ENCODE measurements at regions not wholly inside any gene's neighbourhood (a gene's known extent, or its start where the extent isn't known, plus 50 kb on each side); places are given as distances from the start of the nearest gene placed in this dataset.
A peak's percentile ranks its signal among the peaks of the same experiment; 100 is the strongest.

DNA sequence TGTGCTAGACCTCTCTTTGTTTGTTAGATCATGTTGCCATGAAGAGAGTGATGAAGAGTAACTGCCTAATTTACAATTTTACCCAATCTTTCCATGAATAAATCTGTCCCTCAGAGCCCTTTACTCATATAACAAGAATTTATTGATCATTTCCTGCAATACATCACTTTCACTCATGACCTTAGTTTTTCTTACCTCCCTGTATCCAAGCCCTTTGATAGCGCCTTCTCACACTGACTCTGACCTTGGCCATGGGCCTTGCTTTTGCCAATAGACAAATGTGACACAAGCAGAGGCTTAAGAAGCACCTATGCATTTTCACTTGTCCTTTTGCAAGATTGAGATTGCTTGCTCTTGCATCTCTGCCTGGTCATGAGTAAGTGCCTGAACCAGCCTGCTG is 288.1 kb downstream of the NNT start:
- TF ChIP-seq, protein P1, sequence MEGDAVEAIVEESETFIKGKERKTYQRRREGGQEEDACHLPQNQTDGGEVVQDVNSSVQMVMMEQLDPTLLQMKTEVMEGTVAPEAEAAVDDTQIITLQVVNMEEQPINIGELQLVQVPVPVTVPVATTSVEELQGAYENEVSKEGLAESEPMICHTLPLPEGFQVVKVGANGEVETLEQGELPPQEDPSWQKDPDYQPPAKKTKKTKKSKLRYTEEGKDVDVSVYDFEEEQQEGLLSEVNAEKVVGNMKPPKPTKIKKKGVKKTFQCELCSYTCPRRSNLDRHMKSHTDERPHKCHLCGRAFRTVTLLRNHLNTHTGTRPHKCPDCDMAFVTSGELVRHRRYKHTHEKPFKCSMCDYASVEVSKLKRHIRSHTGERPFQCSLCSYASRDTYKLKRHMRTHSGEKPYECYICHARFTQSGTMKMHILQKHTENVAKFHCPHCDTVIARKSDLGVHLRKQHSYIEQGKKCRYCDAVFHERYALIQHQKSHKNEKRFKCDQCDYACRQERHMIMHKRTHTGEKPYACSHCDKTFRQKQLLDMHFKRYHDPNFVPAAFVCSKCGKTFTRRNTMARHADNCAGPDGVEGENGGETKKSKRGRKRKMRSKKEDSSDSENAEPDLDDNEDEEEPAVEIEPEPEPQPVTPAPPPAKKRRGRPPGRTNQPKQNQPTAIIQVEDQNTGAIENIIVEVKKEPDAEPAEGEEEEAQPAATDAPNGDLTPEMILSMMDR (IDR thresholded peaks at IDR 0.05; ENCODE audit: low read depth, low read length, missing control alignments) = no peak
- DNase-seq (ENCODE audit: extremely low read depth, low read depth) = no peak
- H3K4me3 ChIP-seq (replicated peaks; ENCODE audit: low read depth, low read length) = no peak overlapping the region

DNA sequence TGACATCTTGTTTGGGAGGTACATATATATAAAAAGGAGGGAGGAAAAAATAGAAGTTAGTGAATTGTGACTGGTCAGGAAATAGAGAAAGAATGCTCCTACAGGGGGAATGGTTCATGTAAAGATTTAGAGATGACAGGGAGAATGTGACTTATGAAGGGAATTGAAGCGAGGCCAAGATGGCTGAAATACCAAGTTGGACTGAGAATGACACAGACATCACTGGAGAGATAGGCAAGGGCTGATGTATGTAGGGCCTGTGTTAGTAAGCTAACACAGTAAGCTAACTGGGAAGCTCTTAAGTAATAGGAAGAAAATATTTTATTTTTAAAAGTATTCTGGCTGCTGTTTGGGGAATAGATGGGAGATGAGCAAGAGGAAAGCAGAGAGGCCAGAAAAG is 286.3 kb downstream of the NNT start:
- TF ChIP-seq, protein P1 (IDR thresholded peaks at IDR 0.05; ENCODE audit: low read depth, low read length, missing control alignments) = no peak
- H3K4me3 ChIP-seq (replicated peaks; ENCODE audit: low read depth, low read length) = no peak overlapping the region
- DNase-seq (ENCODE audit: extremely low read depth, low read depth) = no peak

DNA sequence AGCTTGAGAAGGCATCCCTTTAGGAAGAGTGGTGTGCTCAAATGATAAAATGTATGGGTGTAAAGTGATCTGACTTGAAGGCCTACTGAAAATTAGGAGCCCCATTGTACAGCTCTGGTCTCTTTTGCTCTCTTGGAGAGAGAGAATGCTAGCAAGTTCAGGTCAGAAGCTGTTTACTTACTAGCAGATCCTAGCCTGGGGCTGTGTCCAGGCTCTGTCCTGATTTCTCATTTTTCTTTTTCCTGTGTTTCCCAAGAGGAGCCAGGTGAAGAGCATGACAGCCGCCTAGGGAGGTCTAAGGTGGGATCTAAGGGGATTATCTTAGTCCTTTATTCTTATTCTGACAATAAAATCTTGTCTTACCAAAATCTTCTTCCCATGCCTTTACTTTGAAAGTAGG is 272.8 kb downstream of the NNT start:
- no peak for DNase-seq (ENCODE audit: extremely low read depth, low read depth)
- no peak overlapping the region for H3K4me3 ChIP-seq (replicated peaks; ENCODE audit: low read depth, low read length)
- TF ChIP-seq, protein P1 (IDR thresholded peaks at IDR 0.05; ENCODE audit: low read depth, low read length, missing control alignments) = no peak

DNA sequence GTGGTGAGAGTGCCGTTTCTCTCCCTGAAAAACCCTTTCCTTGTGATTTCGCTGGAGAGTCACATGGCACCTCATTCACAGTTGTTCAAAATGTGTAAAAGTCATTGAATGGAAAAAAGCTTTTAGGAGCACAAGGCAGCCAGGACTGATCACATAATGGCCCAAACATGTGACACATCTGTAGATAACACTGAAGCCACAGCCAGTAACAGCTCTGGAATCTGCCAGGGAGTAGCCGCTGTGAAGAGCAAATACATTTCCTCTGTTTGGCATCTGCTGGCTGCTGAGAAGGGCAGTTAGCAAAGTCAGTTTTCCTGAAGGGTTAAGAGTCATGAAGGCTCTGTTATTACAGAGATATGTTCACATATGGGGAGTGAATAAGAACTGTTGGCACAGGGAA is 271.8 kb downstream of the NNT start:
- TF ChIP-seq, protein P1 (IDR thresholded peaks at IDR 0.05; ENCODE audit: low read depth, low read length, missing control alignments) = no peak
- no peak overlapping the region for H3K4me3 ChIP-seq (replicated peaks; ENCODE audit: low read depth, low read length)

DNA sequence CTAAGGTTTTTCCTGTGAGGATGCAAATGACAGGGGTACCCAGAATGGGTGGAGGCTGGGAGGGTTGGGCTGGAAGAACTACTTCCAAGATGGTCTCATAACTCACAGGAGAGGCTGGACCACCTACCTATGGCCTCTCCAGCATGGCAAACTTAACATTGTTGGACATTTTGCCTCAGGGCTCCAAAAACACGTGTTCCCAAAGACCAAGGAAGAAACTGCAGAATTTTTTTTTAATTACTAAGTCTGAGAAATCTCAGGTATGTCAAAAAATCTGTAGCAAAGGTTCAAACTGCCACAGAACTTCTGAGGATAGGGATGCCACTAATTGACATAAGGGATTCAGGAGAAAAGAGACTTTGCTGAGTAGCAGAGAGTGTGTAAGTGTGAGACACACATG is 270.8 kb downstream of the NNT start:
- no peak for DNase-seq (ENCODE audit: extremely low read depth, low read depth)
- no peak overlapping the region for H3K4me3 ChIP-seq (replicated peaks; ENCODE audit: low read depth, low read length)
- TF ChIP-seq, protein P1 (IDR thresholded peaks at IDR 0.05; ENCODE audit: low read depth, low read length, missing control alignments) = no peak

More for the DNA sequence above, 271.8 kb downstream of the NNT start:
- DNase-seq (ENCODE audit: extremely low read depth, low read depth) = peak; percentile 9

DNA sequence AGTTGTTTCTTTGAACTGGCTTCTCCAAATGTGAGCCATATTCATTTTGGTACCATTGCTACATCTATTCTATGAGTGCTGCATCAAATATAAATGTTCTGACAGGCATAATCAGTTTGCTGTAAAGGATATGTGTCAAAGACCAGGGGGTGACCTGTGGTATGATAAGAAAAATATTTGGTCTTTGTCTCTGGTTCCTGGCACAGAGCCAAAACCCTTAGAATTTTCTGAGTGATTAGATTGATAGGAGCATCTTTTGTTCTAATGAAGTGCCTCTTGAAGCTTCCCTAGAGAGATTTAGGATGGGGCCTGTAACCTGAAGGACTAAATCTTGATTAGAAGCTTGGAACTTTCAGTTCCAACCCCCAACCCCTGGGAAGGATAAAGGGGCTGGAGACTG is 256.3 kb downstream of the NNT start:
- DNase-seq (ENCODE audit: extremely low read depth, low read depth) = no peak
- no peak overlapping the region for H3K4me3 ChIP-seq (replicated peaks; ENCODE audit: low read depth, low read length)
- TF ChIP-seq, protein P1 (IDR thresholded peaks at IDR 0.05; ENCODE audit: low read depth, low read length, missing control alignments) = no peak

DNA sequence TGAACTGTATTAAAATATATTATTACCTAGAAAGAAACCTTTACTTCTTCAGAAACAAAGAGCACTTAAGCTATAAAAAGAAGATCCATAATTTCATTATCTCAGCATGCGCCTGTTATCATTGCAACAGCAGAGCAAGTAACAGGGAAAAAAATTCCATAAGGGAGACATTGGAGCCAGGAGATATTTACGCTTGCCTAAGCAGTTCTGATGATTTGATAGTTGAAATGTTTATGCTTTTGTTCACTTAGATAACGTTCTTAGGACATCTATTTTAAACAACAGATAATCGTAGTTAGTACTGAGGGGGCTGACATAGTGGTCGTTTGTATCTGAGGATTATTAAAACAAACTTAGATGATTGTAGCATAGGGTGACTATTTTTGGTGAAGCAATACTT is 252.5 kb downstream of the NNT start:
- DNase-seq (ENCODE audit: extremely low read depth, low read depth) = no peak
- H3K4me3 ChIP-seq (replicated peaks; ENCODE audit: low read depth, low read length) = no peak overlapping the region
- TF ChIP-seq, protein P1 (IDR thresholded peaks at IDR 0.05; ENCODE audit: low read depth, low read length, missing control alignments) = no peak

Measured in HFF-Myc (cell line).